ENCODE measurements at regions not wholly inside any gene's neighbourhood (a gene's known extent, or its start where the extent isn't known, plus 50 kb on each side); places are given as distances from the start of the nearest gene placed in this dataset.

- no peak for TF ChIP-seq CTCF (IDR thresholded peaks at IDR 0.05)
- TF ChIP-seq POLR2A (IDR thresholded peaks at IDR 0.05) = no peak
Measured at GRCh38 chr10:108655057-108655456, 1268.3 kb downstream of the XPNPEP1 start.

Data from testis (tissue), 2 donors.